ENCODE measurements at regions not wholly inside any gene's neighbourhood (a gene's known extent, or its start where the extent isn't known, plus 50 kb on each side); places are given as distances from the start of the nearest gene placed in this dataset.
"Not testable (repeated sequence)": the region's sequence is repeated elsewhere in the genome, so short reads cannot be mapped to it uniquely, and the experiment has no call there.

- TF ChIP-seq GLIS3 (CRISPR knock-in tag; IDR thresholded peaks at IDR 0.05), result no peak
Observed at GRCh38 chr1:30659702-30660101, 63.7 kb downstream of the MATN1 start (continued).

GRCh38 chr1:30658375-30658774 lies 65.0 kb downstream of the MATN1 start:
- ATAC-seq, result not testable (repeated sequence)

GRCh38 chr1:30658014-30658336 lies 65.4 kb downstream of the MATN1 start:
- ATAC-seq, result no peak
- TF ChIP-seq ZNF8 (CRISPR knock-in tag; IDR thresholded peaks at IDR 0.05) (no peak), TSHZ2 (CRISPR knock-in tag; IDR thresholded peaks at IDR 0.05) (no peak)

GRCh38 chr1:30657131-30658013 lies 66.0 kb downstream of the MATN1 start:
- no peak for ATAC-seq
- TF ChIP-seq SNAI2 (CRISPR knock-in tag; IDR thresholded peaks at IDR 0.05) (no peak), TOX (CRISPR knock-in tag; IDR thresholded peaks at IDR 0.05; ENCODE audit: borderline replicate concordance) (no peak), ARNTL (CRISPR knock-in tag; IDR thresholded peaks at IDR 0.05; ENCODE audit: borderline replicate concordance, low read depth) (no peak), CSDC2 (CRISPR knock-in tag; IDR thresholded peaks at IDR 0.05) (no peak), ZFP30 (CRISPR knock-in tag; IDR thresholded peaks at IDR 0.05) (no peak), ISL1 (CRISPR knock-in tag; IDR thresholded peaks at IDR 0.05) (no peak), GLIS3 (CRISPR knock-in tag; IDR thresholded peaks at IDR 0.05) (no peak), ZNF565 (CRISPR knock-in tag; conservative IDR thresholded peaks at IDR 0.05; ENCODE audit: low read depth) (no peak), ESRRG (CRISPR knock-in tag; IDR thresholded peaks at IDR 0.05) (no peak), PATZ1 (CRISPR knock-in tag; IDR thresholded peaks at IDR 0.05; ENCODE audit: borderline replicate concordance) (no peak), OSR1 (CRISPR knock-in tag; IDR thresholded peaks at IDR 0.05) (no peak), ZC3H10 (CRISPR knock-in tag; IDR thresholded peaks at IDR 0.05) (no peak), BACH2 (CRISPR knock-in tag; IDR thresholded peaks at IDR 0.05; ENCODE audit: borderline replicate concordance) (no peak), ZNF8 (CRISPR knock-in tag; IDR thresholded peaks at IDR 0.05) (no peak), CSRNP3 (CRISPR knock-in tag; IDR thresholded peaks at IDR 0.05) (no peak), RARB (CRISPR knock-in tag; IDR thresholded peaks at IDR 0.05) (no peak)
- TF ChIP-seq, protein P1, sequence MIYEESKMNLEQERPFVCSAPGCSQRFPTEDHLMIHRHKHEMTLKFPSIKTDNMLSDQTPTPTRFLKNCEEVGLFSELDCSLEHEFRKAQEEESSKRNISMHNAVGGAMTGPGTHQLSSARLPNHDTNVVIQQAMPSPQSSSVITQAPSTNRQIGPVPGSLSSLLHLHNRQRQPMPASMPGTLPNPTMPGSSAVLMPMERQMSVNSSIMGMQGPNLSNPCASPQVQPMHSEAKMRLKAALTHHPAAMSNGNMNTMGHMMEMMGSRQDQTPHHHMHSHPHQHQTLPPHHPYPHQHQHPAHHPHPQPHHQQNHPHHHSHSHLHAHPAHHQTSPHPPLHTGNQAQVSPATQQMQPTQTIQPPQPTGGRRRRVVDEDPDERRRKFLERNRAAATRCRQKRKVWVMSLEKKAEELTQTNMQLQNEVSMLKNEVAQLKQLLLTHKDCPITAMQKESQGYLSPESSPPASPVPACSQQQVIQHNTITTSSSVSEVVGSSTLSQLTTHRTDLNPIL (CRISPR knock-in tag; IDR thresholded peaks at IDR 0.05; ENCODE audit: low read depth), result no peak
- TF ChIP-seq, protein P2, sequence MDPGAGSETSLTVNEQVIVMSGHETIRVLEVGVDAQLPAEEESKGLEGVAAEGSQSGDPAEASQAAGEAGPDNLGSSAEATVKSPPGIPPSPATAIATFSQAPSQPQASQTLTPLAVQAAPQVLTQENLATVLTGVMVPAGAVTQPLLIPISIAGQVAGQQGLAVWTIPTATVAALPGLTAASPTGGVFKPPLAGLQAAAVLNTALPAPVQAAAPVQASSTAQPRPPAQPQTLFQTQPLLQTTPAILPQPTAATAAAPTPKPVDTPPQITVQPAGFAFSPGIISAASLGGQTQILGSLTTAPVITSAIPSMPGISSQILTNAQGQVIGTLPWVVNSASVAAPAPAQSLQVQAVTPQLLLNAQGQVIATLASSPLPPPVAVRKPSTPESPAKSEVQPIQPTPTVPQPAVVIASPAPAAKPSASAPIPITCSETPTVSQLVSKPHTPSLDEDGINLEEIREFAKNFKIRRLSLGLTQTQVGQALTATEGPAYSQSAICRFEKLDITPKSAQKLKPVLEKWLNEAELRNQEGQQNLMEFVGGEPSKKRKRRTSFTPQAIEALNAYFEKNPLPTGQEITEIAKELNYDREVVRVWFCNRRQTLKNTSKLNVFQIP (CRISPR knock-in tag; IDR thresholded peaks at IDR 0.05; ENCODE audit: borderline replicate concordance, low read depth), result no peak
